Endodermal cell (in vitro differentiated cells): ENCODE measurements at regions not wholly inside any gene's neighbourhood (a gene's known extent, or its start where the extent isn't known, plus 50 kb on each side); places are given as distances from the start of the nearest gene placed in this dataset.

Experiments used
- DNase-seq: peaks from one replicate; pipeline ENCODE4 v3.0.0-alpha.2; 2017
- H3K27ac ChIP-seq: 2 replicates; pipeline ENCODE4 v1.5.1; 2013; ENCODE audit warnings: mild to moderate bottlenecking, low read depth, low read length, moderate library complexity
- H3K27me3 ChIP-seq: 2 replicates; pipeline ENCODE4 v1.6.1; 2013; ENCODE audit warnings: mild to moderate bottlenecking, low read length, moderate library complexity; ENCODE audit not compliant: insufficient read depth, control insufficient read depth, poor library complexity, severe bottlenecking
- H3K36me3 ChIP-seq: 2 replicates; pipeline ENCODE4 v1.7.0; 2013; ENCODE audit warnings: mild to moderate bottlenecking, low read length, moderate library complexity; ENCODE audit not compliant: control insufficient read depth, insufficient read depth
- H3K4me1 ChIP-seq: one replicate; pipeline ENCODE4 v1.7.0; 2013; ENCODE audit warnings: low read length; ENCODE audit not compliant: control insufficient read depth, insufficient read depth
- H3K4me3 ChIP-seq: 2 replicates; pipeline ENCODE4 v1.5.1; 2013; ENCODE audit warnings: mild to moderate bottlenecking, low read length, moderate library complexity
- H3K9ac ChIP-seq: 2 replicates; pipeline ENCODE4 v1.6.1; 2013; ENCODE audit warnings: mild to moderate bottlenecking, low read length, moderate library complexity; ENCODE audit not compliant: poor library complexity, severe bottlenecking; ENCODE audit errors: extremely low read depth
- H3K9me3 ChIP-seq: 2 replicates; pipeline ENCODE4 v1.6.1; 2013; ENCODE audit warnings: mild to moderate bottlenecking, low read length, moderate library complexity; ENCODE audit not compliant: control insufficient read depth
- H3K27ac Mint-ChIP-seq: 2 replicates; pipeline ENCODE4 v1.8.0; 2020; ENCODE audit warnings: mixed read lengths
- H3K27me3 Mint-ChIP-seq: 2 replicates; pipeline ENCODE4 v1.8.0; 2021; ENCODE audit warnings: mild to moderate bottlenecking, mixed read lengths; ENCODE audit not compliant: insufficient read depth
- H3K36me3 Mint-ChIP-seq: 2 replicates; pipeline ENCODE4 v1.8.0; 2020; ENCODE audit warnings: low read depth, mixed read lengths
- H3K4me1 Mint-ChIP-seq: 2 replicates; pipeline ENCODE4 v1.8.0; 2020; ENCODE audit warnings: mixed read lengths
- H3K4me3 Mint-ChIP-seq: 2 replicates; pipeline ENCODE4 v1.8.0; 2020; ENCODE audit warnings: mild to moderate bottlenecking, moderate library complexity, mixed read lengths
- H3K9me3 Mint-ChIP-seq: 2 replicates; pipeline ENCODE4 v1.8.0; 2020; ENCODE audit warnings: mild to moderate bottlenecking, mixed read lengths
- WGBS, 2 experiments: methylation state at CpG; one replicate each; pipeline versions ENCODE4 v1.1.5 to v1.1.7; 2013; ENCODE audit warnings: missing lambda C conversion rate in 2 of 2, mixed read lengths in 1 of 2; ENCODE audit not compliant: insufficient coverage in 1 of 2, insufficient read length in 1 of 2; 5-methylcytosine and 5-hydroxymethylcytosine counted together
- TF ChIP-seq, protein P1 (sequence below): fragments of 200-600 bp; sonication (generic); conservative IDR thresholded peaks from 2 replicates; pipeline ENCODE4 v1.5.0; 2021; ENCODE audit warnings: antibody characterized with exemption, mild to moderate bottlenecking

DNA sequence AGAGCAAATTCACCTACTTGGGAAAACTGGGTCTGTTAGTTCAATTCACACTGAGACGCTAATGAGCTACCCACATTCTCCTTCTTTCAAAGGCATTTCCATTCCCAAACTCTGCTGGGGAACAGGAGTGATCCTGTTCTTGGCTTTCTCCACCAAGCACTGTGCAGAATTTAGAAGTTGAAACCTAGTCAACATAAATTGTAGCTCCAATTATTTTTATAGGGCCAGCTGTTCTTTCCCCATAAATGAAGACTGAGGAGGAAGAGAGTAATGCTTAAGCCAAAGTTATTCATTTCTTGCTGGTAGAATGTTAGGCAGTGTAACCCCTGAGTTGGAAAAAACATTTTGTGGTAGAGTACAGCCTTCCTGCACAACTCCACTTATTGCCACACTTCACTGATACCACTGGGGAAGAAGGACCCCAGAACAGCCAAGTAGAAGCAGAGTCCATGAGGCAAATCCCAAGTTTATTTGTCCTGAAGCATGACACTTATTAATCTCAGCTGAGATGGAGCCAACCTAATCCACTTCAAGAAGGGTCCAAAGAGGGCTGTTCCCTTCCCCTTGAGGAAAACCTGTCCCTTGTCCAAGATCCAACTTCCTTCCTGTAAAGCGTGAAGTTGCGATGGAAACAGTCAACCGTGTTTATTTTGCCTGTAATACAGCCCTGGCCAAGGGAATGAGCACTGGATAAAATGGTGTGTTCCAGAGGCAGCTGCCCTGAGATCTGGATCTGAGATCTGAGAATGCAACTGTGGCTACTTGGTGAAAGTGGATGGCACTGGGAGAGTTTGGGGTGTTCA is 151.8 kb downstream of the TBX5 start:
- no peaks in the 10 kb centered on the region for H3K9me3 ChIP-seq
- TF ChIP-seq, protein P1, sequence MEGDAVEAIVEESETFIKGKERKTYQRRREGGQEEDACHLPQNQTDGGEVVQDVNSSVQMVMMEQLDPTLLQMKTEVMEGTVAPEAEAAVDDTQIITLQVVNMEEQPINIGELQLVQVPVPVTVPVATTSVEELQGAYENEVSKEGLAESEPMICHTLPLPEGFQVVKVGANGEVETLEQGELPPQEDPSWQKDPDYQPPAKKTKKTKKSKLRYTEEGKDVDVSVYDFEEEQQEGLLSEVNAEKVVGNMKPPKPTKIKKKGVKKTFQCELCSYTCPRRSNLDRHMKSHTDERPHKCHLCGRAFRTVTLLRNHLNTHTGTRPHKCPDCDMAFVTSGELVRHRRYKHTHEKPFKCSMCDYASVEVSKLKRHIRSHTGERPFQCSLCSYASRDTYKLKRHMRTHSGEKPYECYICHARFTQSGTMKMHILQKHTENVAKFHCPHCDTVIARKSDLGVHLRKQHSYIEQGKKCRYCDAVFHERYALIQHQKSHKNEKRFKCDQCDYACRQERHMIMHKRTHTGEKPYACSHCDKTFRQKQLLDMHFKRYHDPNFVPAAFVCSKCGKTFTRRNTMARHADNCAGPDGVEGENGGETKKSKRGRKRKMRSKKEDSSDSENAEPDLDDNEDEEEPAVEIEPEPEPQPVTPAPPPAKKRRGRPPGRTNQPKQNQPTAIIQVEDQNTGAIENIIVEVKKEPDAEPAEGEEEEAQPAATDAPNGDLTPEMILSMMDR: no peak
- H3K4me1 ChIP-seq: no peaks in the 10 kb centered on the region
- H3K9ac ChIP-seq: no peak overlapping the region
- no peak overlapping the region for H3K4me3 Mint-ChIP-seq
- H3K36me3 Mint-ChIP-seq: no peaks in the 10 kb centered on the region
- H3K27me3 Mint-ChIP-seq: peaks cover 7% of the 10 kb centered on the region
- DNase-seq: peak; percentile 34
- H3K9me3 Mint-ChIP-seq: no peaks in the 10 kb centered on the region
- no peaks in the 10 kb centered on the region for H3K4me1 Mint-ChIP-seq
- no peaks in the 10 kb centered on the region for H3K27me3 ChIP-seq
- WGBS, 2 experiments: 60 to 94% methylated on average over 1 to 4 of the region's 4 CpGs
- no peak overlapping the region for H3K27ac Mint-ChIP-seq
- H3K4me3 ChIP-seq: no peak overlapping the region
- H3K36me3 ChIP-seq: no peaks in the 10 kb centered on the region
- H3K27ac ChIP-seq: no peak overlapping the region

DNA sequence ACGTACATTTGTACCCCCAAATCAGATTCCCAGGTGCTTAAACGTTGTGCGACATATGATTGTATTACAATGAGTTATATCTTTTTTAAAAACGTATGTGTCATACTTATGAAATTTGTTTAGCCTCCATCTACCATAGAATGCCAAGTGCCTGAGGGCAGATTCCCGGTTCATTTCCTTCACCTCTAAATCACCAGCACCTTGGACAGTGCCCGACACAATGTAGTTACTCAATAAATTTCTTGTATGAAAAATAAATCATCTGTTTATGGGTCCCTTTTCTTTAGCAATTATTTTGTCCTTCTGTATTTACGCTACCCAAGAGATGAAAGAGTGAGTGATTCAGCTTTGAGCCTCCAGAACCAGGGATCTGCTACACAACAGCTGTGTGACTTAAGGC is 157.4 kb downstream of the TBX5 start:
- no peak overlapping the region for H3K27ac Mint-ChIP-seq
- no peaks in the 10 kb centered on the region for H3K36me3 Mint-ChIP-seq
- peak; percentile 52 for DNase-seq
- no peak overlapping the region for H3K9ac ChIP-seq
- no peak overlapping the region for H3K4me3 Mint-ChIP-seq
- no peak overlapping the region for H3K4me3 ChIP-seq
- H3K4me1 Mint-ChIP-seq: peaks cover 8% of the 10 kb centered on the region
- WGBS, 2 experiments: 86 to 88% methylated on average over 1 to 6 of the region's 7 CpGs
- no peaks in the 10 kb centered on the region for H3K9me3 Mint-ChIP-seq
- no peaks in the 10 kb centered on the region for H3K36me3 ChIP-seq
- no peaks in the 10 kb centered on the region for H3K9me3 ChIP-seq
- no peaks in the 10 kb centered on the region for H3K27me3 ChIP-seq
- H3K27me3 Mint-ChIP-seq: peaks cover 2% of the 10 kb centered on the region
- no peak overlapping the region for H3K27ac ChIP-seq
- TF ChIP-seq, protein P1: no peak
- H3K4me1 ChIP-seq: peaks cover 4% of the 10 kb centered on the region

DNA sequence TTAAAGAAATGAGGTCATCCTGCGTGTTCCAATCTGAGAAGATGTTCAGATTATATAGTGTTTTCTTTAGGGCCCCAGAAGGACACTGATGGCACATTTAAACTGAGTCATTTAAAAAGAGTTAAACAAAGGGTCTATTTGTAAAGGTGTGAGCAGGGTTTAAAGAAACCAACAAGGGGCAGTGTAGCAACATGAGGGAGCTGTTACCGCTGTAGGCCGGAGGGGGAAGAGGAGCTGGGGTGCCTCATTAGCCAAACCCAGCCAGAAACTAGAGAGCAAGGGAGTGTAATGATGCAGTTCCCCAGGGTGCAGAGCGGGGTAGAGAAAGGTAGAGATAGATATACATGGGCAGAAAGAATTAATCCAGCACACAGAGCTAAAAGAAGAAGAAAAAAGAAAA is 160.4 kb downstream of the TBX5 start:
- H3K4me1 Mint-ChIP-seq: peaks cover 8% of the 10 kb centered on the region
- Histone ChIP-seq H3K27ac (no peak overlapping the region), H3K9me3 (no peaks in the 10 kb centered on the region), H3K27me3 (no peaks in the 10 kb centered on the region), H3K4me1 (peaks cover 4% of the 10 kb centered on the region), H3K36me3 (no peaks in the 10 kb centered on the region), H3K9ac (no peak overlapping the region), H3K4me3 (no peak overlapping the region)
- no peaks in the 10 kb centered on the region for H3K36me3 Mint-ChIP-seq
- no peak overlapping the region for H3K4me3 Mint-ChIP-seq
- WGBS, 2 experiments: 32 to 33% methylated on average over 3 to 4 of the region's 4 CpGs
- TF ChIP-seq, protein P1: peak; percentile 57
- peaks cover 2% of the 10 kb centered on the region for H3K9me3 Mint-ChIP-seq
- peak; percentile 75 for DNase-seq
- H3K27me3 Mint-ChIP-seq: no peaks in the 10 kb centered on the region
- no peak overlapping the region for H3K27ac Mint-ChIP-seq
